ENCODE measurements at regions not wholly inside any gene's neighbourhood (a gene's known extent, or its start where the extent isn't known, plus 50 kb on each side); places are given as distances from the start of the nearest gene placed in this dataset.

GRCh38 chr9:101893661-101894646, 155.5 kb upstream of the GRIN3A start:
- H3K4me3 ChIP-seq (replicated peaks; ENCODE audit: low read depth, low read length): no peak overlapping the region
- TF ChIP-seq CTCF (IDR thresholded peaks at IDR 0.05; ENCODE audit: low read depth, low read length, missing control alignments): no peak
- DNase-seq (ENCODE audit: extremely low read depth, low read depth): no peak

- TF ChIP-seq CTCF (IDR thresholded peaks at IDR 0.05; ENCODE audit: low read depth, low read length, missing control alignments): no peak
- no peak overlapping the region for H3K4me3 ChIP-seq (replicated peaks; ENCODE audit: low read depth, low read length)
- DNase-seq (ENCODE audit: extremely low read depth, low read depth): no peak
Measured at GRCh38 chr9:101881508-101881907, 143.1 kb upstream of the GRIN3A start.

- no peak for DNase-seq (ENCODE audit: extremely low read depth, low read depth)
- no peak for TF ChIP-seq CTCF (IDR thresholded peaks at IDR 0.05; ENCODE audit: low read depth, low read length, missing control alignments)
- H3K4me3 ChIP-seq (replicated peaks; ENCODE audit: low read depth, low read length): no peak overlapping the region
Measured at GRCh38 chr9:101880846-101881245, 142.4 kb upstream of the GRIN3A start.

- DNase-seq (ENCODE audit: extremely low read depth, low read depth): no peak
- no peak overlapping the region for H3K4me3 ChIP-seq (replicated peaks; ENCODE audit: low read depth, low read length)
- TF ChIP-seq CTCF (IDR thresholded peaks at IDR 0.05; ENCODE audit: low read depth, low read length, missing control alignments): no peak
Measured at GRCh38 chr9:101878734-101879133, 140.3 kb upstream of the GRIN3A start.

DNA sequence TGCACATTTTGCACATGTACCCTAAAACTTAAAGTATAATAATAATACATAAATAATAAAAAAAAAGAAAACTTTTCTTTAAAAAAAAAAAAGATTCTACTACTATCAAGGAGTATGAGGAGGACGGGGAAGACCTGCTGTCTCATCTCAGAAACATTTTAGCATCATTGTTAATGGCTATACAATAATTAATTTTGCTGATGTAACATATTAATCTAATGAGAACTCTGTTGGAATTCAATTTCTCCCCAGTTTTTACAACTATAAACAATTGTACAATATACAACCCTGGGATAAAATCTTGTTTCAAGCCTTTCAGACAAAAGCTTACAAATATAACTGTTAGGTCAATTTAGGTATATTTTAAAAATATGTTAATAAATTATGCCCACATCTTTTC, 139.0 kb upstream of the GRIN3A start:
- TF ChIP-seq CTCF (IDR thresholded peaks at IDR 0.05; ENCODE audit: low read depth, low read length, missing control alignments): no peak
- no peak for DNase-seq (ENCODE audit: extremely low read depth, low read depth)
- no peak overlapping the region for H3K4me3 ChIP-seq (replicated peaks; ENCODE audit: low read depth, low read length)

DNA sequence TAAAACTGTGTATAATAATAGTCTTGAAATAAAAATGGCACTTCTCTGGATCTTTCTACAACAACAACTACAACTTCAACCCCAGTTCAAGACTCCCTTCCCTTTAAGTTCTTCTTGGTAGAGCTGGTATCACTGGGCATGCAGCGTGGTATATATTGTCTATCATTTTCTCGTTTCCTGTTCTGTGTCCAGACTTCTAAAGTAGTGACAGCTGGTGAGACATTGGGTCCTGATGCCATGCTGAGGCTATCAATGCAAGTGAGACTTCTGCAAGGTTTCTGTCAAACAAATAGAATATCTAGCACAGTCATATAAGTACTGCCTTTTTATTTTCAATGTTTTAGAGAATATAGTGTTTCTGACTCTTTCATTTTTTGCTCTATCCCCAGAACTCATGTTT, 123.0 kb upstream of the GRIN3A start:
- DNase-seq (ENCODE audit: extremely low read depth, low read depth): no peak
- no peak overlapping the region for H3K4me3 ChIP-seq (replicated peaks; ENCODE audit: low read depth, low read length)
- TF ChIP-seq CTCF (IDR thresholded peaks at IDR 0.05; ENCODE audit: low read depth, low read length, missing control alignments): no peak

All from HFF-Myc (cell line).